ENCODE measurements at regions not wholly inside any gene's neighbourhood (a gene's known extent, or its start where the extent isn't known, plus 50 kb on each side); places are given as distances from the start of the nearest gene placed in this dataset.
A peak's percentile ranks its signal among the peaks of the same experiment; 100 is the strongest.

- DNase-seq (ENCODE audit: low read depth): no peak
- H3K4me3 ChIP-seq (ENCODE audit: low read depth, low read length): no peak overlapping the region
- TF ChIP-seq CTCF (IDR thresholded peaks at IDR 0.05; ENCODE audit: control insufficient read depth, extremely low read depth, insufficient read depth): no peak
Measured at GRCh38 chr1:228824366-228824765, 89.1 kb downstream of the RHOU start.

GRCh38 chr1:228825041-228825440, 89.8 kb downstream of the RHOU start:
- DNase-seq (ENCODE audit: low read depth): no peak
- TF ChIP-seq CTCF (IDR thresholded peaks at IDR 0.05; ENCODE audit: control insufficient read depth, extremely low read depth, insufficient read depth): no peak
- H3K4me3 ChIP-seq (ENCODE audit: low read depth, low read length): no peak overlapping the region

- DNase-seq (ENCODE audit: low read depth): no peak
Measured at GRCh38 chr1:228825840-228826484, 90.7 kb downstream of the RHOU start.

GRCh38 chr1:228827019-228827418, 91.7 kb downstream of the RHOU start:
- DNase-seq (ENCODE audit: low read depth): no peak
- TF ChIP-seq CTCF (IDR thresholded peaks at IDR 0.05; ENCODE audit: control insufficient read depth, extremely low read depth, insufficient read depth): no peak
- H3K4me3 ChIP-seq (ENCODE audit: low read depth, low read length): no peak overlapping the region

More at GRCh38 chr1:228825840-228826484, 90.7 kb downstream of the RHOU start:
- TF ChIP-seq CTCF (IDR thresholded peaks at IDR 0.05; ENCODE audit: control insufficient read depth, extremely low read depth, insufficient read depth): no peak
- H3K4me3 ChIP-seq (ENCODE audit: low read depth, low read length): no peak overlapping the region

- no peak for TF ChIP-seq CTCF (IDR thresholded peaks at IDR 0.05; ENCODE audit: control insufficient read depth, extremely low read depth, insufficient read depth)
- DNase-seq (ENCODE audit: low read depth): no peak
- H3K4me3 ChIP-seq (ENCODE audit: low read depth, low read length): no peak overlapping the region
Measured at GRCh38 chr1:228828151-228828550, 92.9 kb downstream of the RHOU start.

- no peak for TF ChIP-seq CTCF (IDR thresholded peaks at IDR 0.05; ENCODE audit: control insufficient read depth, extremely low read depth, insufficient read depth)
- peak; percentile 76 for DNase-seq (ENCODE audit: low read depth)
- no peak overlapping the region for H3K4me3 ChIP-seq (ENCODE audit: low read depth, low read length)
Measured at GRCh38 chr1:228830185-228830953, 95.1 kb downstream of the RHOU start.
